Neuronal stem cell (in vitro differentiated cells): ENCODE measurements at regions not wholly inside any gene's neighbourhood (a gene's known extent, or its start where the extent isn't known, plus 50 kb on each side); places are given as distances from the start of the nearest gene placed in this dataset.
"Not testable (repeated sequence)": the region's sequence is repeated elsewhere in the genome, so short reads cannot be mapped to it uniquely, and the experiment has no call there.

Experiments
- DNase-seq: peaks from one replicate; pipeline ENCODE4 v3.0.0-alpha.2; 2013; ENCODE audit warnings: low spot score
- H2AFZ ChIP-seq: one replicate; pipeline ENCODE4 v1.6.1; 2013; ENCODE audit warnings: mild to moderate bottlenecking, low read length, inconsistent platforms
- H2AK5ac ChIP-seq: 2 replicates; pipeline ENCODE4 v1.6.1; 2013; ENCODE audit warnings: low read depth, mild to moderate bottlenecking, inconsistent platforms, low read length, moderate library complexity, mixed read lengths
- H2BK120ac ChIP-seq: 2 replicates; pipeline ENCODE4 v1.6.1; 2013; ENCODE audit warnings: low read depth, mild to moderate bottlenecking, inconsistent platforms, low read length, moderate library complexity, mixed read lengths
- H2BK12ac ChIP-seq: one replicate; pipeline ENCODE4 v1.6.1; 2013; ENCODE audit warnings: low read length, inconsistent platforms
- H2BK15ac ChIP-seq: 2 replicates; pipeline ENCODE4 v1.6.1; 2013; ENCODE audit warnings: mild to moderate bottlenecking, low read length, inconsistent platforms, mixed read lengths
- H2BK5ac ChIP-seq: one replicate; pipeline ENCODE4 v1.6.1; 2013; ENCODE audit warnings: inconsistent platforms, mild to moderate bottlenecking, low read length, moderate library complexity
- H3K14ac ChIP-seq: one replicate; pipeline ENCODE4 v1.6.1; 2013; ENCODE audit warnings: low read length, inconsistent platforms
- H3K18ac ChIP-seq: 2 replicates; pipeline ENCODE4 v1.6.1; 2013; ENCODE audit warnings: low read length, inconsistent platforms
- H3K23ac ChIP-seq: 2 replicates; pipeline ENCODE4 v1.6.1; 2013; ENCODE audit warnings: low read depth, mild to moderate bottlenecking, mixed read lengths, low read length, inconsistent platforms; ENCODE audit not compliant: poor library complexity
- H3K27ac ChIP-seq: replicated peaks from 3 replicates; pipeline ENCODE4 v1.5.1; 2013; ENCODE audit warnings: low read length, inconsistent platforms
- H3K27me3 ChIP-seq, 3 experiments: 2 replicates each; pipeline ENCODE4 v1.6.1; 2013; ENCODE audit warnings: low read length in 3 of 3, mild to moderate bottlenecking in 2 of 3, inconsistent platforms in 1 of 3, low read depth in 1 of 3, mixed read lengths in 1 of 3, moderate library complexity in 1 of 3; ENCODE audit not compliant: control insufficient read depth in 3 of 3, insufficient read depth in 3 of 3
- H3K36me3 ChIP-seq, 2 donors: replicated peaks in 1 of 2; 2 replicates each; pipeline ENCODE4 v1.6.1; 2013; ENCODE audit warnings: low read length in 2 of 2; ENCODE audit not compliant: control insufficient read depth in 2 of 2, insufficient read depth in 2 of 2
- H3K4ac ChIP-seq: 2 replicates; pipeline ENCODE4 v1.6.1; 2013; ENCODE audit warnings: inconsistent platforms, mild to moderate bottlenecking, low read length, moderate library complexity
- H3K4me1 ChIP-seq, 2 donors: 1 replicate in 1 of 2; 2 replicates in 1 of 2; pipeline ENCODE4 v1.6.1; 2013; ENCODE audit warnings: low read length in 2 of 2, low read depth in 1 of 2; ENCODE audit not compliant: control insufficient read depth in 2 of 2, insufficient read depth in 1 of 2
- H3K4me2 ChIP-seq: one replicate; pipeline ENCODE4 v1.6.1; 2013; ENCODE audit warnings: mild to moderate bottlenecking, low read length, inconsistent platforms; ENCODE audit not compliant: insufficient read depth, poor library complexity, severe bottlenecking
- H3K4me3 ChIP-seq, 2 donors: 2 replicates each; pipeline ENCODE4 v1.5.1; 2013; ENCODE audit warnings: low read length in 2 of 2, mild to moderate bottlenecking in 2 of 2, inconsistent platforms in 1 of 2, moderate library complexity in 1 of 2
- H3K79me1 ChIP-seq: one replicate; pipeline ENCODE4 v1.6.1; 2013; ENCODE audit warnings: low read depth, mild to moderate bottlenecking, inconsistent platforms, low read length, moderate library complexity
- H3K9ac ChIP-seq: one replicate; pipeline ENCODE4 v1.6.1; 2013; ENCODE audit warnings: mild to moderate bottlenecking, low read depth, low read length, inconsistent platforms; ENCODE audit not compliant: poor library complexity
- H3K9me3 ChIP-seq, 2 donors: replicated peaks in 1 of 2; 2 replicates each; pipeline versions ENCODE3 to v1.6.1; 2013; ENCODE audit warnings: low read length in 2 of 2, mild to moderate bottlenecking in 2 of 2, inconsistent platforms in 1 of 2, low read depth in 1 of 2, mixed read lengths in 1 of 2, moderate library complexity in 1 of 2; ENCODE audit not compliant: control insufficient read depth in 2 of 2, insufficient read depth in 1 of 2
- H4K8ac ChIP-seq: one replicate; pipeline ENCODE4 v1.6.1; 2013; ENCODE audit warnings: low read depth, mild to moderate bottlenecking, inconsistent platforms, low read length, moderate library complexity
- H4K91ac ChIP-seq: one replicate; pipeline ENCODE4 v1.6.1; 2013; ENCODE audit warnings: low read length, low read depth, mild to moderate bottlenecking, inconsistent platforms; ENCODE audit not compliant: poor library complexity
- WGBS, 2 donors: extraction: QIAGEN DNeasy Blood & Tissue Kit; methylation state at CpG; one replicate each; pipeline ENCODE4 v1.1.7; 2013; ENCODE audit warnings: missing lambda C conversion rate in 2 of 2, mixed read lengths in 1 of 2; ENCODE audit not compliant: insufficient read length in 2 of 2, insufficient replicate concordance in 1 of 2; ENCODE audit errors: extremely low coverage in 2 of 2; 5-methylcytosine and 5-hydroxymethylcytosine counted together

DNA sequence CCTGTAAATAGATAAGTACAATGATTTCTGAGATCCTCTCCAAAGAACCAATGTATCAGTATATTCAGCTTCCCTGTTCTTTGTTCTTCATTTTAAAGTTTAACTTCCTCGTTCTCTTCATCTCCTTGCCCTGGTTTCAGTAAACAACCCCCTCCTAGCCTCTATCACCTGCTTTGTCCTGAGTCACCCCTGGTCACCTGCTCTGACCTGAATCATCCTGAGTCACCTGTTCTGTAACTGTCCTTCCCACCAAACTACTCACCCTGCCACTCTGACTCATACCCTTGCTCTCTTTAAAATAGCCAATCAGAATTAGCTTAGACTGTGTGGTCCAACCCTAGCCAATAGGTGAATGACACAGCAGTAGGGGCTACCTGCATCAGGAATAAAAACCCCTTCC is 313.0 kb upstream of the LRRC3B start:
- H3K27me3 ChIP-seq, H3K27ac ChIP-seq, H3K23ac ChIP-seq, DNase-seq, H2BK120ac ChIP-seq, H3K4me3 ChIP-seq, H2BK5ac ChIP-seq, H3K4me2 ChIP-seq, H3K18ac ChIP-seq, H3K9me3 ChIP-seq, H2BK12ac ChIP-seq, H3K9ac ChIP-seq, H3K14ac ChIP-seq, H2AFZ ChIP-seq, H2BK15ac ChIP-seq, H2AK5ac ChIP-seq, H4K8ac ChIP-seq, H3K79me1 ChIP-seq, H4K91ac ChIP-seq, H3K4me1 ChIP-seq, H3K4ac ChIP-seq, H3K36me3 ChIP-seq: not testable (repeated sequence)
- no CpG with 5 or more reads among the region's 1 CpG for WGBS, 2 donors

DNA sequence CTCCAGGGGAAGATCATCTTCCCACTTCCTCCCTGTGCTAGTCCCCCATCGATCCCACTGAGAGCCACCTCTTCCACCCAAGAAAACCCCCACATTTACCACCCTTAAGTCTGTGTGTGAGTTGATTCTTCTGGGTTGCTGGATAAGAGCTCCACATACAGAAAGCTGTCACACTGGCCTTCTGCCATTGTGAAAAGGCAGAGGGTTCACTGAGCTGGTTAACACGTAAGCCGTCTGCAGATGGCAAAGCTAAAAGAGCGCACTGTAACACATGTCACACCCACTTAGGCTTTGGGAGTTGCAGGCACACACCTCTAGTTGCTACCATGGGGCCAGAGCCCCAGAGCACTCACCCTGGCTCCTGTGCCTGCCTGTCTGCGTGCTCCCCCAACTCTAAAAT is 309.8 kb upstream of the LRRC3B start:
- Histone ChIP-seq H3K18ac (no peak overlapping the region), H2AK5ac (no peak overlapping the region), H2BK12ac (no peak overlapping the region), H2AFZ (no peak overlapping the region), H3K4me1 (no peaks in the 10 kb centered on the region), H3K4ac (no peak overlapping the region), H2BK5ac (no peak overlapping the region), H3K27me3 (no peaks in the 10 kb centered on the region), H3K27ac (no peak overlapping the region), H3K79me1 (no peaks in the 10 kb centered on the region), H3K36me3 (no peaks in the 10 kb centered on the region), H4K91ac (no peak overlapping the region), H3K9me3 (no peaks in the 10 kb centered on the region), H3K14ac (no peak overlapping the region), H2BK120ac (no peak overlapping the region), H3K23ac (no peak overlapping the region), H3K9ac (no peak overlapping the region), H4K8ac (no peak overlapping the region), H3K4me3 (no peak overlapping the region), H2BK15ac (no peak overlapping the region), H3K4me2 (no peak overlapping the region)
- DNase-seq, result no peak
- WGBS, 2 donors, result no CpG with 5 or more reads among the region's 5 CpGs

DNA sequence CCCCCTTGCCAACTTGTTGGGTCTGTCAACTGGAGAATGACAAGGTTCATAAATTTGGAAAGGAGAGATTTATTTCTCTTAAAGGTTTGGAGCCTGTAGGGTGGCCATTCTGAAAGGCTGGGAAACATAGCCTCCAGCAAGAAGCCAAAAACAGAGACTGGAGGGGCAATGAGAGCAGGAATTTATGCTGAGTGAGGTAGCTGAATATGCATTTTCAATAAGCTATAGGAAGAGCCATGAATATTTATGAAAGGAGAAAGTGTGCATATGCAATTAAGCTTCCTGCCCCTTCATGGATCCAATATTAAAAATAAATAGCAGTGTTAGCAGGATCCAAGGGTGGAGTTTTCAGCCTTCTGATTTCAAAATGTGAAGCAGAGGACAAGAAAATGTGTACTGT is 306.1 kb upstream of the LRRC3B start:
- no peak overlapping the region for H2BK120ac ChIP-seq
- no peak overlapping the region for H2BK15ac ChIP-seq
- no peak overlapping the region for H2AK5ac ChIP-seq
- no peak overlapping the region for H4K8ac ChIP-seq
- H3K79me1 ChIP-seq, result no peaks in the 10 kb centered on the region
- no peak overlapping the region for H3K14ac ChIP-seq
- no peak overlapping the region for H3K23ac ChIP-seq
- H3K9ac ChIP-seq, result no peak overlapping the region
- H3K9me3 ChIP-seq, result no peaks in the 10 kb centered on the region
- no peak for DNase-seq
- H3K27me3 ChIP-seq, result no peaks in the 10 kb centered on the region
- no peak overlapping the region for H3K4me3 ChIP-seq
- H2AFZ ChIP-seq, result no peak overlapping the region
- H2BK12ac ChIP-seq, result no peak overlapping the region
- H3K4me1 ChIP-seq, result no peaks in the 10 kb centered on the region
- H4K91ac ChIP-seq, result no peak overlapping the region
- no peak overlapping the region for H3K27ac ChIP-seq
- no peak overlapping the region for H2BK5ac ChIP-seq
- H3K4ac ChIP-seq, result no peak overlapping the region
- H3K36me3 ChIP-seq, result no peaks in the 10 kb centered on the region
- H3K18ac ChIP-seq, result no peak overlapping the region
- H3K4me2 ChIP-seq, result no peak overlapping the region

GRCh38 chr3:26323741-26324140 is 298.8 kb upstream of the LRRC3B start:
- not testable (repeated sequence) for DNase-seq

More at GRCh38 chr3:26323741-26324140, 298.8 kb upstream of the LRRC3B start:
- H4K91ac ChIP-seq, H4K8ac ChIP-seq, H2AFZ ChIP-seq, H3K27ac ChIP-seq, H3K14ac ChIP-seq, H3K18ac ChIP-seq, H3K36me3 ChIP-seq, H2BK5ac ChIP-seq, H3K9me3 ChIP-seq, H2BK15ac ChIP-seq, H3K9ac ChIP-seq, H2BK120ac ChIP-seq, H3K4me1 ChIP-seq, H3K79me1 ChIP-seq, H2AK5ac ChIP-seq, H3K4me3 ChIP-seq, H3K23ac ChIP-seq, H3K4me2 ChIP-seq, H3K4ac ChIP-seq, H2BK12ac ChIP-seq, H3K27me3 ChIP-seq: not testable (repeated sequence)
- WGBS, 2 donors, result no CpG with 5 or more reads among the region's 6 CpGs
